HEK293T (cell line): ENCODE measurements at regions not wholly inside any gene's neighbourhood (a gene's known extent, or its start where the extent isn't known, plus 50 kb on each side); places are given as distances from the start of the nearest gene placed in this dataset.

Experiments used
- CTCF ChIA-PET: fragments of 350-600 bp; formaldehyde crosslinking; extraction: SDS; loops from one replicate; lab custom pipeline; 2021; ENCODE audit warnings: antibody characterized with exemption, inconsistent platforms; lab: Yijun Ruan, JAX
- POLR2A ChIA-PET: fragments of 350-600 bp; formaldehyde crosslinking; extraction: SDS; loops from one replicate; lab custom pipeline; 2020; ENCODE audit warnings: antibody characterized with exemption, inconsistent platforms; lab: Yijun Ruan, JAX
- DNase-seq: peaks from one replicate; pipeline ENCODE4 v3.0.0; 2012; ENCODE audit warnings: mixed read lengths; ENCODE audit errors: extremely low spot score
- ARNT ChIP-seq: fragments of 450-650 bp; IDR thresholded peaks from 2 replicates; pipeline ENCODE4 v1.6.1; 2017; ENCODE audit warnings: mild to moderate bottlenecking
- BHLHE40 ChIP-seq: fragments of 450-650 bp; IDR thresholded peaks from 2 replicates; pipeline ENCODE4 v1.6.1; 2016; ENCODE audit warnings: mild to moderate bottlenecking, moderate library complexity, borderline replicate concordance
- CTBP1 ChIP-seq: fragments of 450-650 bp; IDR thresholded peaks from 2 replicates; pipeline ENCODE4 v1.6.1; 2016; ENCODE audit warnings: borderline replicate concordance
- ELF4 ChIP-seq: fragments of 450-650 bp; IDR thresholded peaks from 2 replicates; pipeline ENCODE4 v1.6.1; 2017; ENCODE audit warnings: antibody characterized with exemption
- FOXA1 ChIP-seq: fragments of 450-650 bp; IDR thresholded peaks from 2 replicates; pipeline ENCODE4 v1.6.1; 2016; ENCODE audit warnings: mild to moderate bottlenecking
- FOXK2 ChIP-seq: fragments of 450-650 bp; IDR thresholded peaks from 2 replicates; pipeline ENCODE4 v1.6.1; 2016; ENCODE audit warnings: mild to moderate bottlenecking
- FOXM1 ChIP-seq: fragments of 450-650 bp; IDR thresholded peaks from 2 replicates; pipeline ENCODE4 v1.6.1; 2017; ENCODE audit warnings: mild to moderate bottlenecking, borderline replicate concordance
- HDGF ChIP-seq: fragments of 450-650 bp; IDR thresholded peaks from 2 replicates; pipeline ENCODE4 v1.6.1; 2017; ENCODE audit warnings: antibody characterized with exemption, borderline replicate concordance
- L3MBTL2 ChIP-seq: fragments of 450-650 bp; conservative IDR thresholded peaks from 2 replicates; pipeline ENCODE4 v1.6.1; 2016; ENCODE audit warnings: mild to moderate bottlenecking
- LEF1 ChIP-seq: fragments of 450-650 bp; IDR thresholded peaks from 2 replicates; pipeline ENCODE4 v1.6.1; 2017; ENCODE audit warnings: mild to moderate bottlenecking, borderline replicate concordance
- NFRKB ChIP-seq: fragments of 450-650 bp; IDR thresholded peaks from 2 replicates; pipeline ENCODE4 v1.6.1; 2016; ENCODE audit warnings: mild to moderate bottlenecking, moderate library complexity
- PKNOX1 ChIP-seq: fragments of 450-650 bp; IDR thresholded peaks from 2 replicates; pipeline ENCODE4 v1.6.1; 2016
- SP1 ChIP-seq: fragments of 450-650 bp; IDR thresholded peaks from 2 replicates; pipeline ENCODE4 v1.6.1; 2017
- SUZ12 ChIP-seq: fragments of 450-650 bp; IDR thresholded peaks from 2 replicates; pipeline ENCODE4 v1.6.1; 2016; ENCODE audit warnings: mild to moderate bottlenecking
- TARDBP ChIP-seq: fragments of 450-650 bp; IDR thresholded peaks from 2 replicates; pipeline ENCODE4 v1.6.1; 2016
- ZNF384 ChIP-seq: fragments of 450-650 bp; IDR thresholded peaks from 2 replicates; pipeline ENCODE4 v1.6.1; 2016

DNA sequence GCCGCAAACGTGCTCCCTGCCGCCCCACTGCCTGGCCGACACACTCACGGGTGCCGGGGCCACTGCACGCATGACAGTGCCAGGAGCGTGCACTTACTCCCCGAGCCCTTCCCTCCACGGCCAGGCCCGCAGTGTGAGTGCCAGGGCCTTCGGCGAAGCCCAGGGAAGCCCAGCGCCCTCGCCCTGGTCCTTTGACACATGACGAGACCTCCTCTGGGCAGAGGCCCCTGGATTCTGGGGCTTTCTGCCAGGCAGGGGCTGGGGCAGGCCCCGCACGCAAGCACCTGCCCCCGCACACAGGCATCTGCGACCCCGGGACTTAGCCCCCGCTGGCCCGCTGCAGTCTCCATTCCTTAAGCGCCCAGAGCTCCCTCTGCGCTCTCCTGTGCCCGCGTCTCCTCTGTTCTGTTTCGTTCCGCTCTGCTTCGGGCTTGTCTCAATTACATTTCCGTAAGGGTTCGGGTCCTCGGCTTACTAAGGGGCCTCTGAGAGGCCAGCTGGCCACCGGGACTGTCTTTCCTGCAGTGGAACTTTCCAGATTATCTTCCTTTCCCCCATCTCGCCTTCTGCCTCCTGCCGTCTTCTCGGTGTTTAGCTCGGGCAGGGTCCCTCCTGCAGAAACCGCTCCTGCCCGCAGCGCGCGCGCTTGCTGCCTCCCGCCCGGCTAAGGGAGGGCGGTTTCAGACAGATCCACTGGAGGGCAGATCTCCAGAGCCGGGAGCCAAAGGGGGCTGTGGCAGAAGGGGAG is 98.8 kb downstream of the ING1 start:
- CTCF ChIA-PET, result interaction anchor here (0.6 kb wide), 1 partner anchor 14 kb away, joined by 3 read pairs; no protein-coding TSS in a partner anchor
- no peak for TF ChIP-seq ELF4
- TF ChIP-seq NFRKB, result no peak
- TF ChIP-seq FOXK2, result no peak
- no peak for TF ChIP-seq FOXM1
- TF ChIP-seq ARNT, result no peak
- no peak for TF ChIP-seq SUZ12
- TF ChIP-seq TARDBP, result no peak
- no peak for TF ChIP-seq BHLHE40
- TF ChIP-seq LEF1, result no peak
- no peak for TF ChIP-seq L3MBTL2
- TF ChIP-seq PKNOX1, result no peak
- TF ChIP-seq SP1, result no peak
- TF ChIP-seq CTBP1, result no peak
- TF ChIP-seq FOXA1, result no peak
- no peak for TF ChIP-seq HDGF
- TF ChIP-seq ZNF384, result no peak
- POLR2A ChIA-PET, result no interaction called here
- no peak for DNase-seq

GRCh38 chr13:110812869-110813645 is 99.6 kb downstream of the ING1 start:
- TF ChIP-seq HDGF (no peak), TARDBP (no peak), LEF1 (no peak), FOXK2 (no peak), NFRKB (no peak), L3MBTL2 (no peak), FOXA1 (no peak), ARNT (no peak), CTBP1 (no peak), FOXM1 (no peak), ELF4 (no peak)
- ChIA-PET POLR2A (no interaction called here), CTCF (no interaction called here)
- DNase-seq, result no peak

DNA sequence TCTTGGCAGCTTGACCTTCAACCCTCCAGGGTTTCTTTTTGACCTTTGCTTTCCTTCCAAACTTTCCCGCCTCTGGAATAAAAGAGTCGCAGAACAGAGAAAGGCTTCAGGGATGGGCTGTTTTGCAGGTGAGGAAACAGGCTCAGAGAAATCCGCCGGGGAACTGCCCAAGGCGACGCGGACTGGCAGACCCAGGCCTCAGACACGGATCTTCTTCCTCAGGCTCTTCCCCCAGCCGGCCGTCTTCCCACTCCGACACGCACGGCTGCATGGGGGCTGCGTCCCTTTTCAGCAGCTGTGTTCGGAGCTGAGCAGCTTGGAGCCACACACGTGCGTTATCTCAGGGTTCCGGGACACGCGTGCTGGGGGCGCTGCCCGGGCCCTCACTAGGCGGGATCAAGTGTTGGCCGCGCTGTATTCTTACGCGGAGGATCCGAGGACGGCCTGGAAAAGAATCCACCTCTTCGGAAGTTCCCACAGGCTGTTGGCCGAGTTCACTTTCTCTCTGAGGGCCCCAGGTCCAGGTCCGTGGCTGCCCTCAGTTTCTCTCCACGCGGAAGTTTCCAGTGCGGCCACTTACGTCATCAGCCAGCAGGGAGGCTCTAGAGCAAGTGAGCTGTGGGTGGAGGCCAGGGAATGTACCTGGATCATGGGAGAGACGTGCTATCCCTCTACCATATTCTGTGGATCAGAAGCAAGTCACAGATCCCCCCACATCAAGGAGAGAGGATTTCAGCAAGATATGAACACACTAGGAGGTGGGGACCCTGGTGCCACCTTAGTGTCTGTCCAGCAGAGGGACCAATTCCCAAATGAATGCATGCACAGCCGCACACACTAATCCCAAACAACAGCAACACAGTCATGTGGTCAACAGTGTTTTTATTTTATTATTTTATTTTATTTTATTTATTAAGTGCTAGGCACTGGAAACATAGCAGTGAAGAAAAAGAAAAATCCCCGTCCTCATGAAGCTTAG is 100.4 kb downstream of the ING1 start:
- TF ChIP-seq HDGF (no peak), CTBP1 (no peak), BHLHE40 (no peak), PKNOX1 (no peak), FOXM1 (no peak), SUZ12 (no peak), NFRKB (no peak), L3MBTL2 (no peak), ARNT (no peak), FOXA1 (no peak), LEF1 (no peak), SP1 (no peak), FOXK2 (no peak), TARDBP (no peak), ZNF384 (no peak), ELF4 (no peak)
- POLR2A ChIA-PET, result no interaction called here
- CTCF ChIA-PET, result no interaction called here
- DNase-seq, result no peak

GRCh38 chr13:110815471-110816204 is 99.2 kb downstream of the ANKRD10 start:
- ChIA-PET CTCF (no interaction called here), POLR2A (no interaction called here)
- TF ChIP-seq L3MBTL2, result no peak
- TF ChIP-seq TARDBP, result no peak
- TF ChIP-seq CTBP1, result no peak
- no peak for TF ChIP-seq LEF1
- no peak for TF ChIP-seq SP1
- no peak for TF ChIP-seq FOXM1
- TF ChIP-seq ZNF384, result no peak
- no peak for TF ChIP-seq ARNT
- no peak for TF ChIP-seq SUZ12
- no peak for TF ChIP-seq BHLHE40
- no peak for TF ChIP-seq PKNOX1
- TF ChIP-seq NFRKB, result no peak
- no peak for TF ChIP-seq ELF4
- TF ChIP-seq FOXK2, result no peak
- TF ChIP-seq FOXA1, result no peak
- TF ChIP-seq HDGF, result no peak
- no peak for DNase-seq
